Thoracic aorta (tissue), 2 donors: ENCODE measurements at regions not wholly inside any gene's neighbourhood (a gene's known extent, or its start where the extent isn't known, plus 50 kb on each side); places are given as distances from the start of the nearest gene placed in this dataset.

Experiments
- ATAC-seq: fragments of 150-250 bp; one replicate; pipeline ENCODE4 v1.8.0; 2017; ENCODE audit warnings: low read depth; ENCODE audit not compliant: insufficient number of reproducible peaks, low FRiP score
- DNase-seq: peaks from one replicate; pipeline ENCODE4 v3.0.0-alpha.2; 2020; ENCODE audit warnings: low spot score
- H3K27ac ChIP-seq, 2 donors: fragments of 200-600 bp; sonication (generic); 1 replicate in 1 of 2; 2 replicates in 1 of 2; pipeline ENCODE4 v1.5.1; 2016; ENCODE audit warnings: mild to moderate bottlenecking in 2 of 2, moderate library complexity in 2 of 2
- H3K27me3 ChIP-seq: fragments of 200-600 bp; sonication (generic); replicated peaks from 2 replicates; pipeline ENCODE4 v1.6.0; 2016; ENCODE audit warnings: mild to moderate bottlenecking; ENCODE audit not compliant: insufficient read depth
- H3K36me3 ChIP-seq: fragments of 200-600 bp; sonication (generic); one replicate; pipeline ENCODE4 v1.5.1; 2016
- H3K4me1 ChIP-seq, 2 donors: fragments of 200-600 bp; sonication (generic); 1 replicate in 1 of 2; 2 replicates in 1 of 2; pipeline versions ENCODE4 v1.5.1 to v1.6.0; 2016; ENCODE audit warnings: low read depth in 2 of 2, mild to moderate bottlenecking in 1 of 2; ENCODE audit not compliant: control insufficient read depth in 1 of 2
- H3K4me3 ChIP-seq: fragments of 200-600 bp; sonication (generic); 2 replicates; pipeline ENCODE4 v1.5.1; 2016; ENCODE audit warnings: mild to moderate bottlenecking
- H3K9me3 ChIP-seq: fragments of 200-600 bp; sonication (generic); 2 replicates; pipeline ENCODE4 v1.5.1; 2016
- TF ChIP-seq, protein P1 (sequence below): fragments of 200-600 bp; sonication (generic); IDR thresholded peaks from one replicate; pipeline ENCODE4 v1.5.1; 2019; ENCODE audit warnings: antibody characterized with exemption

DNA sequence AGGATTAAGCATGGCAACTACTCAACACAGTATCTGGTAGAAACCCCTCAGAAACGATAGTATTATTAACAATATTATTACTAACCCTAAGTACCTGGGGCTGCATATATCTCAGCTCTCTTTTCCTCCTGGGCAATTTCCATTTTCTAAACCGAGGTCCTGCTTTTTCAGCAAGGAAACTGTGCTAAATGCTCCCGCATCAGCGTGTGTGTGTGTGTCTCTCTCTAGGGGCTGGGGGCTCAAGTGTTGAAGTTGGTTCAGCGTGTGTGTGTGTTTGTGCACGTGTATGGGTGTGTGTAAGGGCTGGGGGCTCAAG lies 169.3 kb upstream of the MAF start:
- TF ChIP-seq, protein P1, sequence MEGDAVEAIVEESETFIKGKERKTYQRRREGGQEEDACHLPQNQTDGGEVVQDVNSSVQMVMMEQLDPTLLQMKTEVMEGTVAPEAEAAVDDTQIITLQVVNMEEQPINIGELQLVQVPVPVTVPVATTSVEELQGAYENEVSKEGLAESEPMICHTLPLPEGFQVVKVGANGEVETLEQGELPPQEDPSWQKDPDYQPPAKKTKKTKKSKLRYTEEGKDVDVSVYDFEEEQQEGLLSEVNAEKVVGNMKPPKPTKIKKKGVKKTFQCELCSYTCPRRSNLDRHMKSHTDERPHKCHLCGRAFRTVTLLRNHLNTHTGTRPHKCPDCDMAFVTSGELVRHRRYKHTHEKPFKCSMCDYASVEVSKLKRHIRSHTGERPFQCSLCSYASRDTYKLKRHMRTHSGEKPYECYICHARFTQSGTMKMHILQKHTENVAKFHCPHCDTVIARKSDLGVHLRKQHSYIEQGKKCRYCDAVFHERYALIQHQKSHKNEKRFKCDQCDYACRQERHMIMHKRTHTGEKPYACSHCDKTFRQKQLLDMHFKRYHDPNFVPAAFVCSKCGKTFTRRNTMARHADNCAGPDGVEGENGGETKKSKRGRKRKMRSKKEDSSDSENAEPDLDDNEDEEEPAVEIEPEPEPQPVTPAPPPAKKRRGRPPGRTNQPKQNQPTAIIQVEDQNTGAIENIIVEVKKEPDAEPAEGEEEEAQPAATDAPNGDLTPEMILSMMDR: no peak
- ATAC-seq (no peak), DNase-seq (no peak)
- Histone ChIP-seq H3K4me1 (peaks cover 9 to 26% of the 10 kb centered on the region in 2 donors), H3K27ac (peak overlapping the region; percentile 75 to 82), H3K4me3 (peak overlapping the region; percentile 82), H3K9me3 (no peaks in the 10 kb centered on the region), H3K27me3 (no peaks in the 10 kb centered on the region), H3K36me3 (no peaks in the 10 kb centered on the region)

DNA sequence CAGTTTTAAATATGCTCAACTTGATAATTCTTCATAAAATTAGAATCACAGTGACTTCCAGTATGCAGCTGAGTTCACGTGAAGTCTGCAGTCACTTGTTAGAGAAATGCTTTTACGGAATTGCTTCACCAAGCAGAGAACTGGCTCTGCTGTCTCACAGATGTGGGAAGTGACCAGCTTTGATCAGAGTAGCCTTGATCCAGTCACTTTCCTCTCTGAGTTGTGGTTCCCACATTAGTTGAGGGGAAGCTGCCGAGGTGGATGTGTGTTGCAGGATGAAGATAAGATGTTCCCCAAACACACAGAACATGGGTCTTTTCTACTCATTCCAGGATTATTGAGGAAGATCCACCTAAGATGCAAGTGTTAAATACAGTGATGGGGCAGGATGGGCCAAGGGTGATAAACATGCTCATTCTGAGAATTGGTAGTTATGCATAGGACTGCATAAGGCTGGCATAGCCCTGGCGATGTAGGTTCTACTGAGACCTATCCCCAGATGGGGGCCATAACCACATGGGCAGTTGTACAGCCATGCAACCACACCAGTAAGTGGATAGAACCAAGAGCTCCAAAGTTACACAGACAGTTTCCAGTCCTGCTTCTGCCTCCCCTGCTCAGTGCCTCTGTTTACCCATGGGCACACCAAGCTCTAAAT lies 168.9 kb upstream of the MAF start:
- peak overlapping the region; percentile 75 to 82 for H3K27ac ChIP-seq
- no peak overlapping the region for H3K4me3 ChIP-seq
- H3K4me1 ChIP-seq: peaks cover 9 to 26% of the 10 kb centered on the region in 2 donors
- H3K36me3 ChIP-seq: no peaks in the 10 kb centered on the region
- no peaks in the 10 kb centered on the region for H3K9me3 ChIP-seq
- TF ChIP-seq, protein P1: no peak
- ATAC-seq: no peak
- no peak for DNase-seq
- no peaks in the 10 kb centered on the region for H3K27me3 ChIP-seq

DNA sequence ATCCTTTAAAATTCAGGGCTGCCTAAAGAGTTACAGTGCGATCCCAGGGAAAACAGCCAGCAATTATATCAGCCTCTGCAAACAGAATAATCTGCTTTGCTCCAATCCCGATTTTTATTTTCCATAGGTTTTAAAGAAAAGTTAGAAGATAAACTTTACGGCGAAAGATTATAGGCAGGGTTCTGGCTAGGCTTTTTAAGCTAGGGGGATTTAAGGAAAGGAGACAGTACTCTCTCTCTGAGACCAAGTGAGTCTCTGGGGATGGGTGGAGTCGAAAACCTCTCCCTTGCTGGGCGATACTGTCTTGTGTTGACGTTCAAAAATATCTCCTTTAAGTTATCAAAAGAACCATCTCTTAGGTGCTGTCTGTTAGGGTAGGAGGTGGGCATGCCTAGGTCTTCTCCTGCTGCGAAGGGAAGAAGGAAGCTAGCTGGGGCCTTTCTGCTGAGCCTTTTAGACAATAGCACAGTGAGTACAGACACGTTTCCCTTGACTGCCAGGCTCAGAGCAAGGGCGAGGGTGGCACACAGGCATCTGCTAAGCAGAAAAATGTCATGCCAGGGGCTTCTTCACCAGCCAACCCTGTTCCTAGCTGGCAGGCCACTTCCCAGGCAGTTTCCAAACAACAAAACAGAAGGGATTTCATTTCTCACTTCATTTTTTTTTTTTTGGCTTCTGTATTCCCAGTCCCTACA lies 167.9 kb upstream of the MAF start:
- TF ChIP-seq, protein P1: no peak
- H3K9me3 ChIP-seq: no peaks in the 10 kb centered on the region
- DNase-seq (no peak), ATAC-seq (no peak)
- no peaks in the 10 kb centered on the region for H3K36me3 ChIP-seq
- H3K4me1 ChIP-seq: peaks cover 9 to 26% of the 10 kb centered on the region in 2 donors
- no peaks in the 10 kb centered on the region for H3K27me3 ChIP-seq
- peak overlapping the region; percentile 75 to 82 for H3K27ac ChIP-seq
- H3K4me3 ChIP-seq: peak overlapping the region; percentile 60

DNA sequence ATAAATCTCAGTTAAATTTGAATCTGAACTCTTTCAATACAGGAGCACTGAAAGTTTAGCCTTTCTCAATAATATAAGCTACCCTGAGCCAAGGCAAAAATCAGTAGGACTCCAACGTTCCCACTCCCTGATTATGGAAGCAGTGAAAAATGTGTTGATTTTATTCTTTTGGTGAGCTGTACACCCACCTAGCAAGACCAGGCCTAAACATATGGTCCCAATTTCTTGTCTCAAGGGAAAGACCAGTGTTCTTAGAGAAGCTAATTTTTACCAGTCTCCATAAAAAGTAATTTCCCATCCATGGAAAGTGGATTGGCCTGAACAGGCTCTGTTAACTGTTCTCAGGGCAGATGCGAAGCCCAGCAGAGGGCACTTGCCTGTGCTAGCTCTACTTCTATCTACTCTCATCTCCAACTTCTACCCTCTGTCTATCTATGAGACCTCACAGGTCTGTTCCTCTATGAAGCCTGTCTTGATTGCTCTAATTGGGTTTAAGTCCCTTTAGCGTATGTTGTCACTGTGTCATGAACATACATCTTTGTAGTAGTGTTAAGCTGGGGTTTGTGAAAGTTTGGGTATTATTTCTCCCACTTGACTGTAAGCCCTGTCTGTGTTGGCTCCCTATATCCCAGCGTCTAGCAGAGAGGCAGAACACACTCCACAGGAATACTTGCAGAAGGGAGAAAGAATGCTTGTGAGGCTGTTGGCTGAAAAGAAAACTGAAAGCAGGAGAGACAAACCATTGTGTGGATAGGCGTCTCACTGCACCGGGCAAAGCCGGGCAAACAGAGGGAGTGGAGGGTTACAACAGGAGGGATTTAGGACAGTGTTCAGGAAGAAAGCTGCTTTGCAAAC lies 167.1 kb upstream of the MAF start:
- Histone ChIP-seq H3K36me3 (no peaks in the 10 kb centered on the region), H3K27me3 (no peaks in the 10 kb centered on the region), H3K9me3 (no peaks in the 10 kb centered on the region), H3K4me1 (peaks cover 9 to 26% of the 10 kb centered on the region in 2 donors), H3K27ac (peak overlapping the region; percentile 75 to 82), H3K4me3 (peak overlapping the region; percentile 60)
- TF ChIP-seq, protein P1: no peak
- no peak for DNase-seq
- no peak for ATAC-seq

DNA sequence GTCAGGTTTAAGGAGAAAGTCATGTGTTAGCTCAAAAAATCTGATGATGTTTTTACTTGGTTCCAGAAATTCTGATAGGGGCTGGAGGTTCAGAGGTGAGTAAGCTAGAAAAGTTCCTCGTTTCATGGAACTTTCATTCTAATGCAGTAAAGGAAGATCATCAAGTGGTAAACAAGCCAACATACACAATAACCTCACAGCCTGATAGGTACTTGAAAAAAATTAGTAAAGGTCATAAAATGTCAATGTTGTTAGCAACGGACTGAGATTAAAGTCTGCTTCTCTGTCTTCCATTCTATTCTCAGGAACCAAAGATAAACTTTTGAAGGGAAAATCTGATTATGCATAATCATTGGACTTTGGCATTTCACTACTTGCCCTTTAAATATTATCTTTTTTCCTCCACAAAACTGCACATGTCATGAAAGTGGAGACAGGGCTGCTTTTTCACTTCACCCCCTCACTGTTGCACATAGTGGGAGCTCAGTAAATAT lies 165.4 kb upstream of the MAF start:
- TF ChIP-seq, protein P1: no peak
- ATAC-seq (no peak), DNase-seq (no peak)
- Histone ChIP-seq H3K4me3 (no peak overlapping the region), H3K27me3 (no peaks in the 10 kb centered on the region), H3K27ac (no peak overlapping the region), H3K36me3 (no peaks in the 10 kb centered on the region), H3K9me3 (no peaks in the 10 kb centered on the region), H3K4me1 (peaks cover 9 to 26% of the 10 kb centered on the region in 2 donors)
